ENCODE measurements at regions not wholly inside any gene's neighbourhood (a gene's known extent, or its start where the extent isn't known, plus 50 kb on each side); places are given as distances from the start of the nearest gene placed in this dataset.
A peak's percentile ranks its signal among the peaks of the same experiment; 100 is the strongest.

- no peak for DNase-seq (ENCODE audit: low read depth)
- no peak for TF ChIP-seq CTCF (IDR thresholded peaks at IDR 0.05; ENCODE audit: low read depth, low read length, missing control alignments)
- in situ Hi-C loops (cut with HindIII; ENCODE audit: low sequenced_read_pairs) = no loop called here
- H3K4me3 ChIP-seq (ENCODE audit: low read depth, low read length) = no peak overlapping the region
Measured at GRCh38 chr12:89258240-89258969, 93.9 kb downstream of the DUSP6 start.

GRCh38 chr12:89257340-89257739 is 95.0 kb downstream of the DUSP6 start:
- TF ChIP-seq CTCF (IDR thresholded peaks at IDR 0.05; ENCODE audit: low read depth, low read length, missing control alignments) = no peak
- no peak for DNase-seq (ENCODE audit: low read depth)
- in situ Hi-C loops (cut with HindIII; ENCODE audit: low sequenced_read_pairs) = no loop called here
- H3K4me3 ChIP-seq (ENCODE audit: low read depth, low read length) = no peak overlapping the region

- no peak overlapping the region for H3K4me3 ChIP-seq (ENCODE audit: low read depth, low read length)
- TF ChIP-seq CTCF (IDR thresholded peaks at IDR 0.05; ENCODE audit: low read depth, low read length, missing control alignments) = no peak
- in situ Hi-C loops (cut with HindIII; ENCODE audit: low sequenced_read_pairs) = no loop called here
- DNase-seq (ENCODE audit: low read depth) = no peak
Measured at GRCh38 chr12:89256060-89256459, 96.2 kb downstream of the DUSP6 start.

- no peak for DNase-seq (ENCODE audit: low read depth)
- in situ Hi-C loops (cut with HindIII; ENCODE audit: low sequenced_read_pairs) = no loop called here
- no peak overlapping the region for H3K4me3 ChIP-seq (ENCODE audit: low read depth, low read length)
- no peak for TF ChIP-seq CTCF (IDR thresholded peaks at IDR 0.05; ENCODE audit: low read depth, low read length, missing control alignments)
Measured at GRCh38 chr12:89253488-89253887, 98.8 kb downstream of the DUSP6 start.

DNA sequence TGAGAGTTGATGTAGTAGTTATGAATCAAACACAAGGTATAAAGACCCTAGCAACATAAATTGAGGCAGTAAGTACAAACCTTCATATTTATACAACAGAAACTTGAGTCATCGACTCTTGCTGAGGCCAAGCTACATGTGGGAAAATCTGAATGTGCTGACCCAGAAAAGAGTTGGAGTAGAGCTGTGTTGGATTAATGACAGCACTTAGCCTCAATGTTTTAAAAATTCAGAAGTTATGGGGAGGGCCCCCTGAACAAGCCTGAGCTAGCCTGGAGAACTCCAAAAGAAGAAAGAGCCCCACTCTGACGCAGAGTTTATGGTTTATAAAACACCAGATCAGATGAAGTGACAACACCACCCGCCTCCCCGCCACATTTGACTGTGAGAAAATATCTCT is 100.0 kb downstream of the DUSP6 start:
- DNase-seq (ENCODE audit: low read depth) = peak; percentile 28
- in situ Hi-C loops (cut with HindIII; ENCODE audit: low sequenced_read_pairs) = no loop called here
- TF ChIP-seq CTCF (IDR thresholded peaks at IDR 0.05; ENCODE audit: low read depth, low read length, missing control alignments) = no peak
- H3K4me3 ChIP-seq (ENCODE audit: low read depth, low read length) = no peak overlapping the region

DNA sequence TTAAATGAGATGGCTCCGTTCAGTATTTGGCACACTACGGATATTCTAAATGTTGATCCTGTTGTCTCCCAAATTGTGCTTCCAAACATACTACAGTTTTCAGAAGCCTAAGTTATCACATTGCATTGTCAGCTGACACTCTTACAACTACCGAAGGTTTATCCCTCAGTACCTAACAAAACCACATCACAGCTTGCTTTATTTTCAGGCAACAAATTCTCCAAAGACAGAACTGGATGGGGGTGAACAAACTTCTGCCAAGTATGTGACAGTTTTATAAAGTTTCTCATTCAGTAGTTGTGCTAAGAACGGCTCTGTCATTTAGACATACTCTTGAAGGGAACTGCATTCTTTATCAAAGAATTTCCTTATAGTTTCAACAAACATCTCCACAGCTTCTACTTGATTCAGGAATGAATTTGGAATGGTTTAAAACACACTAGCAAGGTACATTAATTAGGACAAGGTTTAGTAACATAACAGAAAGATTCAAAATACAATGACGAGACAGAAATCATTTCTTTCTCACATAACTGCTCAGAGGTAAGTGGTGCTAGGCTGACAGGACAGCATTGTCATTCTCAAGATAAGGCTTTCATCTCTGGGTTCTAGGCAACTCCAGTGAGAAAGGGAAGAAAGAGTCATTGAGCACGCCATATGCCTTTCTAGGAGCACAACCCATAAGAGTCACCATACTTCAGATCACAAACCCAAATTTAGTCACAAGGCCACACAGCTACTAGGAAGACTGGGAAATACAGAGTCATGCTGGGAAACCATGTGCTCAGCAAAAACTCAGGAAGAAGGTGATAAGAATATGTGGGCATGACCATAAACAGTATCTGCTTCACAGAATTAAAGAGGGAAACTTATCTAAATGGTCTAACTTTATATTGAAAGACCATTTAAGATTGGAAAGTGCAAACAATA is 100.7 kb downstream of the DUSP6 start:
- TF ChIP-seq CTCF (IDR thresholded peaks at IDR 0.05; ENCODE audit: low read depth, low read length, missing control alignments) = no peak
- in situ Hi-C loops (cut with HindIII; ENCODE audit: low sequenced_read_pairs) = no loop called here

More for the DNA sequence above, 100.7 kb downstream of the DUSP6 start:
- no peak for DNase-seq (ENCODE audit: low read depth)
- H3K4me3 ChIP-seq (ENCODE audit: low read depth, low read length) = no peak overlapping the region
